HG03045 (cell line): ENCODE measurements at regions not wholly inside any gene's neighbourhood (a gene's known extent, or its start where the extent isn't known, plus 50 kb on each side); places are given as distances from the start of the nearest gene placed in this dataset.

Experiments
- ATAC-seq: cut with Tn5 transposase; IDR thresholded peaks from one replicate; pipeline ENCODE4 v1.9.1; 2021; ENCODE audit warnings: mild to moderate bottlenecking, moderate library complexity; ENCODE audit not compliant: unreplicated experiment

- ATAC-seq = no peak
Measured at GRCh38 chr21:22842875-22843274, 1844.7 kb downstream of the NCAM2 start.

GRCh38 chr21:22855581-22855980 lies 1857.4 kb downstream of the NCAM2 start:
- ATAC-seq = no peak

- ATAC-seq = no peak
Measured at GRCh38 chr21:22871692-22872091, 1873.5 kb downstream of the NCAM2 start.

- ATAC-seq = no peak
Measured at GRCh38 chr21:22880573-22880972, 1882.4 kb downstream of the NCAM2 start.

GRCh38 chr21:22881131-22881530 lies 1882.9 kb downstream of the NCAM2 start:
- no peak for ATAC-seq

GRCh38 chr21:22885079-22885478 lies 1886.9 kb downstream of the NCAM2 start:
- ATAC-seq = no peak

GRCh38 chr21:22885614-22886013 lies 1887.4 kb downstream of the NCAM2 start:
- ATAC-seq = no peak

GRCh38 chr21:22889445-22889844 lies 1891.2 kb downstream of the NCAM2 start:
- no peak for ATAC-seq

- no peak for ATAC-seq
Measured at GRCh38 chr21:22890656-22891055, 1892.4 kb downstream of the NCAM2 start.

GRCh38 chr21:22892028-22892427 lies 1893.8 kb downstream of the NCAM2 start:
- no peak for ATAC-seq

- no peak for ATAC-seq
Measured at GRCh38 chr21:22892740-22893139, 1894.5 kb downstream of the NCAM2 start.

- no peak for ATAC-seq
Measured at GRCh38 chr21:22898051-22898665, 1899.9 kb downstream of the NCAM2 start.

- no peak for ATAC-seq
Measured at GRCh38 chr21:22900490-22900889, 1902.3 kb downstream of the NCAM2 start.

GRCh38 chr21:22903851-22904250 lies 1905.6 kb downstream of the NCAM2 start:
- no peak for ATAC-seq

- no peak for ATAC-seq
Measured at GRCh38 chr21:22904385-22904784, 1906.2 kb downstream of the NCAM2 start.

- ATAC-seq = no peak
Measured at GRCh38 chr21:22925032-22925431, 1926.8 kb downstream of the NCAM2 start.

- ATAC-seq = no peak
Measured at GRCh38 chr21:22927469-22927868, 1929.3 kb downstream of the NCAM2 start.

GRCh38 chr21:22941779-22942490 lies 1943.7 kb downstream of the NCAM2 start:
- ATAC-seq = no peak

- no peak for ATAC-seq
Measured at GRCh38 chr21:22955559-22955958, 1957.3 kb downstream of the NCAM2 start.

GRCh38 chr21:22961258-22961657 lies 1963.0 kb downstream of the NCAM2 start:
- ATAC-seq = no peak

- no peak for ATAC-seq
Measured at GRCh38 chr21:22965455-22966135, 1967.4 kb downstream of the NCAM2 start.

- ATAC-seq = no peak
Measured at GRCh38 chr21:22981819-22982218, 1983.6 kb downstream of the NCAM2 start.
